Stomach (tissue), 8 donors: ENCODE measurements at regions not wholly inside any gene's neighbourhood (a gene's known extent, or its start where the extent isn't known, plus 50 kb on each side); places are given as distances from the start of the nearest gene placed in this dataset.
A peak's percentile ranks its signal among the peaks of the same experiment; 100 is the strongest.

Experiments
- DNase-seq, 2 donors: peaks; one replicate each; pipeline versions ENCODE4 v3.0.0 to v3.0.0-alpha.2; 2013 to 2019
- H3K27ac ChIP-seq, 5 donors: fragments of 200-600 bp in 4 of 5; sonication (generic) in 4 of 5; one replicate each; pipeline ENCODE4 v1.5.1; 2013 to 2019; ENCODE audit warnings: mild to moderate bottlenecking in 1 of 5, moderate library complexity in 1 of 5
- H3K27me3 ChIP-seq, 3 donors: fragments of 200-600 bp; sonication (generic); one replicate each; pipeline ENCODE4 v1.5.1; 2017 to 2019; ENCODE audit warnings: mixed run types in 1 of 3
- H3K36me3 ChIP-seq, 4 donors: fragments of 200-600 bp; sonication (generic); 1 replicate in 3 of 4; 2 replicates in 1 of 4; pipeline ENCODE4 v1.5.1; 2016 to 2019
- H3K4me1 ChIP-seq, 4 donors: fragments of 200-600 bp; sonication (generic); one replicate each; pipeline ENCODE4 v1.5.1; 2016 to 2019
- H3K4me3 ChIP-seq, 4 donors: fragments of 200-600 bp; sonication (generic) in 3 of 4; one replicate each; pipeline ENCODE4 v1.5.1; 2016 to 2019; ENCODE audit warnings: mild to moderate bottlenecking in 1 of 4
- H3K9me3 ChIP-seq, 4 donors: fragments of 200-600 bp; sonication (generic); one replicate each; pipeline ENCODE4 v1.5.1; 2016 to 2019
- CTCF ChIP-seq, 7 experiments: fragments of 450-650 bp in 4 of 7; fragments of 200-600 bp in 3 of 7; sonication (generic) in 3 of 7; IDR thresholded peaks; one replicate each; pipeline ENCODE4 v1.5.1; 2016 to 2019; ENCODE audit warnings: antibody characterized with exemption in 7 of 7, control low read depth in 2 of 7, mild to moderate bottlenecking in 1 of 7
- EP300 ChIP-seq: sonication (generic); formaldehyde crosslinking; IDR thresholded peaks from one replicate; pipeline ENCODE4 v1.6.1; 2017; ENCODE audit warnings: antibody characterized with exemption
- POLR2A ChIP-seq, 4 donors: fragments of 450-650 bp; IDR thresholded peaks; one replicate each; pipeline ENCODE4 v1.6.1; 2016; ENCODE audit warnings: antibody characterized with exemption in 4 of 4, control low read depth in 2 of 4, mild to moderate bottlenecking in 1 of 4, moderate library complexity in 1 of 4
- POLR2AphosphoS5 ChIP-seq, 3 donors: sonication (generic); formaldehyde crosslinking; IDR thresholded peaks; one replicate each; pipeline ENCODE4 v1.6.1; 2016; ENCODE audit warnings: antibody characterized with exemption in 3 of 3
- WGBS, 5 donors: extraction: QIAGEN DNeasy Blood & Tissue Kit in 3 of 5; methylation state at CpG; one replicate each; pipeline versions ENCODE4 v1.1.5 to v1.1.7; 2013 to 2018; 5-methylcytosine and 5-hydroxymethylcytosine counted together
- intact Hi-C: fragments of 100-400 bp; cut with DNase I; formaldehyde crosslinking; loops from one replicate; pipeline ENCODE4 v1.15.1; 2023; ENCODE audit warnings: low total_unique reads
- donor health status: healthy with polysubstance abuse.
- donor health status: Bipolar disorder and iron deficiency.
- donor health status: healthy.

- TF ChIP-seq POLR2A (IDR thresholded peaks at IDR 0.05) (no peak), CTCF (IDR thresholded peaks at IDR 0.05) (no peak)
- no peaks in the 10 kb centered on the region for H3K27me3 ChIP-seq
- intact Hi-C loops: loop anchor here (10.0 kb wide), 1 partner anchor 355 kb away; no protein-coding TSS in a partner anchor
- H3K4me3 ChIP-seq: no peak overlapping the region
- 85 to 92% (median 86%) methylated on average over 2 of the region's 2 CpGs for WGBS, 5 donors
- no peaks in the 10 kb centered on the region for H3K4me1 ChIP-seq
- no peaks in the 10 kb centered on the region for H3K36me3 ChIP-seq
- H3K27ac ChIP-seq: no peak overlapping the region
- H3K9me3 ChIP-seq: no peaks in the 10 kb centered on the region
- no peak for DNase-seq
Observed at GRCh38 chr9:27719711-27720110, 146.4 kb upstream of the C9orf72 start.

GRCh38 chr9:27722866-27723265, 149.6 kb upstream of the C9orf72 start:
- no peaks in the 10 kb centered on the region for H3K36me3 ChIP-seq
- H3K4me1 ChIP-seq: peaks cover 0 to 19% (median 0%) of the 10 kb centered on the region in 4 donors
- H3K4me3 ChIP-seq: no peak overlapping the region
- TF ChIP-seq POLR2A (IDR thresholded peaks at IDR 0.05): no peak
- no peaks in the 10 kb centered on the region for H3K27me3 ChIP-seq
- intact Hi-C loops: loop anchor here (10.0 kb wide), 1 partner anchor 352 kb away; no protein-coding TSS in a partner anchor
- no peak for DNase-seq
- no peaks in the 10 kb centered on the region for H3K9me3 ChIP-seq
- H3K27ac ChIP-seq: no peak overlapping the region

- intact Hi-C loops: loop anchor here (10.0 kb wide), 1 partner anchor 348 kb away; no protein-coding TSS in a partner anchor
Observed at GRCh38 chr9:27726244-27727081, 153.2 kb upstream of the C9orf72 start.

GRCh38 chr9:27732494-27732893, 159.2 kb upstream of the C9orf72 start:
- H3K4me3 ChIP-seq: no peak overlapping the region
- H3K27me3 ChIP-seq: no peaks in the 10 kb centered on the region
- no peak for DNase-seq

More at GRCh38 chr9:27726244-27727081, 153.2 kb upstream of the C9orf72 start:
- no peaks in the 10 kb centered on the region for H3K27me3 ChIP-seq
- no peak overlapping the region for H3K27ac ChIP-seq
- no peak overlapping the region for H3K4me3 ChIP-seq
- WGBS, 5 donors: 1 to 4% (median 2%) methylated on average over 4 of the region's 4 CpGs
- no peaks in the 10 kb centered on the region for H3K9me3 ChIP-seq
- H3K4me1 ChIP-seq: peaks cover 0 to 19% (median 0%) of the 10 kb centered on the region in 4 donors
- peak; percentile 52 to 95 for DNase-seq
- no peaks in the 10 kb centered on the region for H3K36me3 ChIP-seq
- TF ChIP-seq CTCF (IDR thresholded peaks at IDR 0.05) (peak in 5 of 7 experiments; percentile 47 to 78 (median 62)), POLR2AphosphoS5 (IDR thresholded peaks at IDR 0.05) (no peak)

More at GRCh38 chr9:27732494-27732893, 159.2 kb upstream of the C9orf72 start:
- no peaks in the 10 kb centered on the region for H3K36me3 ChIP-seq
- H3K27ac ChIP-seq: no peak overlapping the region
- H3K4me1 ChIP-seq: peaks cover 0 to 4% (median 0%) of the 10 kb centered on the region in 4 donors
- H3K9me3 ChIP-seq: peaks cover 0 to 9% (median 0%) of the 10 kb centered on the region in 4 donors
- intact Hi-C loops: no loop called here
- TF ChIP-seq POLR2AphosphoS5 (IDR thresholded peaks at IDR 0.05): no peak
- TF ChIP-seq EP300: no peak
- TF ChIP-seq POLR2A (IDR thresholded peaks at IDR 0.05): no peak
- TF ChIP-seq CTCF (IDR thresholded peaks at IDR 0.05): no peak
- WGBS, 5 donors: 85 to 100% (median 96%) methylated on average over 1 of the region's 1 CpG
